ENCODE measurements at regions not wholly inside any gene's neighbourhood (a gene's known extent, or its start where the extent isn't known, plus 50 kb on each side); places are given as distances from the start of the nearest gene placed in this dataset.

- TF ChIP-seq SP1 (IDR thresholded peaks at IDR 0.05) = no peak
- no peak for TF ChIP-seq LEF1 (IDR thresholded peaks at IDR 0.05; ENCODE audit: borderline replicate concordance)
These were observed 519.8 kb upstream of the ZNF804A start for GRCh38 chr2:184078496-184078895.
